Heart left ventricle (tissue), 16 donors: ENCODE measurements at regions not wholly inside any gene's neighbourhood (a gene's known extent, or its start where the extent isn't known, plus 50 kb on each side); places are given as distances from the start of the nearest gene placed in this dataset.

Source experiments
- ATAC-seq, 4 donors: fragments of 200-7000 bp; cut with Tn5 transposase; one replicate each; pipeline ENCODE4 v1.9.1; 2020 to 2022; ENCODE audit warnings: moderate library complexity in 4 of 4, mild to moderate bottlenecking in 3 of 4, moderate number of reproducible peaks in 1 of 4
- DNase-seq, 5 donors: peaks; one replicate each; pipeline ENCODE4 v3.0.0-alpha.2; 2020
- H3K27ac ChIP-seq, 12 donors: fragments of 200-600 bp; sonication (generic) in 4 of 12; one replicate each; pipeline versions ENCODE4 v1.5.0 to v1.8.0; 2016 to 2022; ENCODE audit warnings: mild to moderate bottlenecking in 2 of 12
- H3K27me3 ChIP-seq, 9 donors: fragments of 200-600 bp; sonication (generic) in 2 of 9; one replicate each; pipeline versions ENCODE4 v1.5.1 to v1.8.0; 2016 to 2022; ENCODE audit warnings: mild to moderate bottlenecking in 3 of 9
- H3K36me3 ChIP-seq, 9 donors: fragments of 200-600 bp; sonication (generic) in 2 of 9; one replicate each; pipeline versions ENCODE4 v1.5.0 to v1.8.0; 2018 to 2022; ENCODE audit warnings: mild to moderate bottlenecking in 2 of 9
- H3K4me1 ChIP-seq, 12 donors: fragments of 200-600 bp; sonication (generic) in 4 of 12; one replicate each; pipeline versions ENCODE4 v1.5.0 to v1.8.0; 2016 to 2022; ENCODE audit warnings: mild to moderate bottlenecking in 3 of 12
- H3K4me3 ChIP-seq, 12 donors: fragments of 200-600 bp; sonication (generic) in 4 of 12; one replicate each; pipeline versions ENCODE4 v1.5.0 to v1.8.0; 2017 to 2022; ENCODE audit warnings: mild to moderate bottlenecking in 9 of 12, moderate library complexity in 4 of 12
- H3K9me3 ChIP-seq, 12 donors: fragments of 200-600 bp; sonication (generic) in 4 of 12; one replicate each; pipeline versions ENCODE4 v1.5.0 to v1.8.0; 2016 to 2022; ENCODE audit warnings: mild to moderate bottlenecking in 1 of 12
- CTCF ChIP-seq, 12 donors: fragments of 200-600 bp; sonication (generic) in 4 of 12; IDR thresholded peaks; one replicate each; pipeline versions ENCODE4 v1.5.0 to v1.8.0; 2018 to 2022; ENCODE audit warnings: antibody characterized with exemption in 12 of 12, mild to moderate bottlenecking in 5 of 12
- POLR2A ChIP-seq, 2 donors: fragments of 450-650 bp; IDR thresholded peaks; one replicate each; pipeline ENCODE4 v1.6.1; 2017; ENCODE audit warnings: antibody characterized with exemption in 2 of 2, mild to moderate bottlenecking in 2 of 2, moderate library complexity in 2 of 2
- WGBS, 4 donors: extraction: QIAGEN DNeasy Blood & Tissue Kit in 2 of 4; methylation state at CpG; one replicate each; pipeline versions ENCODE4 v1.1.5 to v1.1.7; 2013 to 2018; 5-methylcytosine and 5-hydroxymethylcytosine counted together
- intact Hi-C, 10 donors: fragments of 100-400 bp; cut with DNase I; formaldehyde crosslinking; loops; one replicate each; pipeline versions ENCODE4 v1.11.1 to v1.14.2; 2022
- donor health status: ischemic (EF 13 %, LVEDD 7.1; RV severe dilation, severe dysfunction).
- donor health status: healthy with polysubstance abuse.
- donor health status: DM: no; HTN: yes; CAD: no.
- donor health status: DM: no; HTN: no; CAD: no.
- donor health status: ischemic (EF 25% LVEDD 6.9; RV normal size, moderate dysfunction).
- donor health status: ischemic (EF 25% LVEDD 5.7; RV mildly dilated, moderate dysfunction).
- donor health status: healthy.
- donor health status: DM: yes; HTN: yes; CAD: no.
- donor health status: ischemic (EF 35%, LVEDD 5.7; RV mildly dilated, moderate dysfunction).
- donor health status: nonischemic (EF 11% LVEDD 7.7; RV severe dilation, severe dysfunction).
- donor health status: DM: yes; HTN: yes; CAD: no.
- donor health status: PGD.
- donor health status: ischemic (EF 29% LVEDD 5.4; RV normal size, mild dysfunction).
- donor health status: nonischemic (EF 23%, LVEDD 6.1; RV moderate dilation, normal function).

DNA sequence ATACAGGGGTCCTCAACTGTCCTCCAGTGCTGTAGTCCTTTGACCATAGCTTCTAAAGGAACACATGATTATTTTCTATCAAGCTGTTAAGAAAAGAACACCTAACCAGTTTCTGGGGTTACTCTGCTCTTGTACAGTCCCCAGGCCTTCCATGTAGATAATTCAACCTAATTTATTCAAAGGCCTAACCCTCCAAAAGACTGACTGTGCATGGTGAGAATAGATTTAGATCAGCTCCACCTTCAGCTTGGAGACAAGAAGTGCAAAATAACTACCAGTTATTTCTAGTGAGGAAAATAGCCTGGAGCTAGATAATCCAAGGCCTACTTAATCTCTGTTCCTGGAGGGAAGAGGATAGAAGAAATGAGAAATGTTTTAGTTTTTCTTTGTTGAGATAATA, 87.9 kb downstream of the GMNC start:
- no peaks in the 10 kb centered on the region for H3K27me3 ChIP-seq
- H3K4me3 ChIP-seq: no peak overlapping the region
- DNase-seq (no peak), ATAC-seq (peak in 1 of 4 donors; percentile 13)
- no peaks in the 10 kb centered on the region for H3K36me3 ChIP-seq
- TF ChIP-seq POLR2A (IDR thresholded peaks at IDR 0.05): no peak
- TF ChIP-seq CTCF (IDR thresholded peaks at IDR 0.05): no peak
- intact Hi-C loops: loop anchor here in 3 of 10 donors (1.0 to 5.0 kb wide), 2 partner anchors 33 kb away; no protein-coding TSS in a partner anchor
- H3K4me1 ChIP-seq: peaks cover 0 to 13% (median 0%) of the 10 kb centered on the region in 12 donors
- peaks cover 0 to 21% (median 4%) of the 10 kb centered on the region in 12 donors for H3K9me3 ChIP-seq
- H3K27ac ChIP-seq: peak overlapping the region; percentile 7 to 87 (median 74)

DNA sequence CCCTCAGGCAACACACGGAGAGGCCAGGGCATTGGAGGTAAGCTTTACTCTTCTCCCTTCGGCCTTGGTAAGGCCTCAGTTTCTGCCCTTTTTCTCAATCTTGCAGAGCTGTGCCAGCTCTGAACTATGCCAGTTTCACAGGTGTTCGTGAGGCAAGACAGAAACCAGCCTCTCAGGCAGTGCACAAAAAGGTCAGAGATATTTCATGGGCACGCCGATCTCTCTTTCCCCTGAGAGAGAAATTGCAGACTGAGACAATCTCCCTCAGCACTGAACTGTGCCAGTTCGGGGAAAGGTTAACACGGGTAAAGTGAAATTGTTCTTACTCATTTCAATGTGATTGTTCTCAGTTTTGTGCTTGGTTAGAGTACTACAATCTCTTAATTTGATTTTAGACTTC, 88.5 kb downstream of the GMNC start:
- peaks cover 0 to 21% (median 4%) of the 10 kb centered on the region in 12 donors for H3K9me3 ChIP-seq
- 45 to 54% (median 51%) methylated on average over 7 of the region's 7 CpGs for WGBS, 4 donors
- TF ChIP-seq CTCF (IDR thresholded peaks at IDR 0.05): no peak
- TF ChIP-seq POLR2A (IDR thresholded peaks at IDR 0.05): no peak
- H3K4me1 ChIP-seq: peaks cover 0 to 13% (median 0%) of the 10 kb centered on the region in 12 donors
- no peaks in the 10 kb centered on the region for H3K27me3 ChIP-seq
- peak in 4 of 5 donors; percentile 37 to 74 (median 58) for DNase-seq
- peak overlapping the region; percentile 38 to 87 (median 74) for H3K27ac ChIP-seq
- no peak overlapping the region for H3K4me3 ChIP-seq
- no peaks in the 10 kb centered on the region for H3K36me3 ChIP-seq
- intact Hi-C loops: loop anchor here in 3 of 10 donors (1.0 to 5.0 kb wide), 2 partner anchors 33 kb away; no protein-coding TSS in a partner anchor
- peak; percentile 89 to 100 (median 98) for ATAC-seq

- DNase-seq: no peak
- ATAC-seq: no peak
- H3K27me3 ChIP-seq: no peaks in the 10 kb centered on the region
- no peak overlapping the region for H3K4me3 ChIP-seq
- H3K9me3 ChIP-seq: peaks cover 0 to 21% (median 4%) of the 10 kb centered on the region in 12 donors
- WGBS, 4 donors: 87 to 92% (median 91%) methylated on average over 2 of the region's 2 CpGs
- intact Hi-C loops: loop anchor here in 2 of 10 donors (5.0 kb wide), 1 partner anchor 34 kb away; no protein-coding TSS in a partner anchor
- H3K27ac ChIP-seq: peak overlapping the region in 3 of 12 donors; percentile 75 to 84 (median 83)
- H3K36me3 ChIP-seq: no peaks in the 10 kb centered on the region
- no peak for TF ChIP-seq CTCF (IDR thresholded peaks at IDR 0.05)
- no peak for TF ChIP-seq POLR2A (IDR thresholded peaks at IDR 0.05)
- H3K4me1 ChIP-seq: peaks cover 0 to 13% (median 0%) of the 10 kb centered on the region in 12 donors
Measured at GRCh38 chr3:190772831-190773230, 89.7 kb downstream of the GMNC start.

DNA sequence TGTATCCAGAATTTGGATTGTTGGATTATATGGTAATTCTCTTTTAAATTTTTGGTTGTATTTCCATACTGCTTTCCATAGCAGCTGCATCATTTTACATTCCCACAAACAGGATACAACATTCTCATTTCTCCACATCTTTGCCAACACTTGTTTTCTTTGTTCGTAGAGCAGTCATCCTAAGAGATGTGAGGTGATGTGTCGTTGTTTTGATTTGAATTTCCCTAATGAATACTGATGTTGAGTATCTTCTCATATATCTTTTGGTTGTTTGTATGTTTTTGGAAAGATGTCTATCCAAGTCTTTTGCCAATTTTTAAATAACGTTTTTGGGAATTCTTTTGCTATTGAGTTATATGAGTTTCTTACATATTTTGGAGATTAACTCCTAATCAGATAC, 93.6 kb downstream of the GMNC start:
- DNase-seq: no peak
- no peaks in the 10 kb centered on the region for H3K36me3 ChIP-seq
- no peaks in the 10 kb centered on the region for H3K27me3 ChIP-seq
- H3K9me3 ChIP-seq: peaks cover 0 to 21% (median 4%) of the 10 kb centered on the region in 12 donors
- 69 to 76% (median 72%) methylated on average over 3 of the region's 3 CpGs for WGBS, 4 donors
- TF ChIP-seq CTCF (IDR thresholded peaks at IDR 0.05): no peak
- TF ChIP-seq POLR2A (IDR thresholded peaks at IDR 0.05): no peak
- intact Hi-C loops: no loop called here
- H3K4me1 ChIP-seq: peaks cover 0 to 4% (median 0%) of the 10 kb centered on the region in 12 donors
- no peak for ATAC-seq
- no peak overlapping the region for H3K27ac ChIP-seq
- H3K4me3 ChIP-seq: no peak overlapping the region
